Keratinocyte (primary cell): ENCODE measurements at regions not wholly inside any gene's neighbourhood (a gene's known extent, or its start where the extent isn't known, plus 50 kb on each side); places are given as distances from the start of the nearest gene placed in this dataset.

Experiments used
- DNase-seq: peaks from one replicate; pipeline ENCODE4 v3.0.0-alpha.2; 2011; ENCODE audit warnings: low read depth, missing footprints, low spot score
- FAIRE-seq: peaks from 2 replicates; lab custom pipeline; 2011; peaks lifted over from hg19 to GRCh38; lab: Jason Lieb, UNC
- H2AFZ ChIP-seq: 2 replicates; pipeline ENCODE4 v1.6.0; 2012; ENCODE audit warnings: low read length, control low read depth, inconsistent platforms; ENCODE audit not compliant: control insufficient read depth
- H3K27ac ChIP-seq: 2 replicates; pipeline ENCODE4 v1.5.1; 2011; ENCODE audit warnings: low read length; ENCODE audit not compliant: control insufficient read depth, insufficient read depth
- H3K27me3 ChIP-seq: 3 replicates; pipeline ENCODE4 v1.6.0; 2011; ENCODE audit warnings: low read length; ENCODE audit not compliant: control insufficient read depth, insufficient read depth; ENCODE audit errors: extremely low read depth
- H3K36me3 ChIP-seq, 2 experiments: 2 replicates in 1 of 2; 3 replicates in 1 of 2; pipeline ENCODE4 v1.5.1; 2011; ENCODE audit warnings: low read length in 2 of 2, mild to moderate bottlenecking in 1 of 2; ENCODE audit not compliant: control insufficient read depth in 2 of 2, insufficient read depth in 2 of 2; ENCODE audit errors: extremely low read depth in 1 of 2
- H3K4me1 ChIP-seq: 3 replicates; pipeline ENCODE4 v1.5.1; 2011; ENCODE audit warnings: low read length; ENCODE audit not compliant: control insufficient read depth, insufficient read depth; ENCODE audit errors: extremely low read depth
- H3K4me2 ChIP-seq: 3 replicates; pipeline ENCODE4 v1.6.0; 2011; ENCODE audit warnings: low read depth, low read length; ENCODE audit not compliant: control insufficient read depth, insufficient read depth; ENCODE audit errors: extremely low read depth
- H3K4me3 ChIP-seq, 3 experiments: fragments of 200-600 bp in 1 of 3; sonication (generic) in 1 of 3; 2 replicates in 2 of 3; 3 replicates in 1 of 3; pipeline ENCODE4 v1.5.1; 2011 to 2016; ENCODE audit warnings: low read length in 3 of 3, mild to moderate bottlenecking in 3 of 3, control low read depth in 2 of 3, inconsistent platforms in 1 of 3, low read depth in 1 of 3, mixed read lengths in 1 of 3, mixed run types in 1 of 3, moderate library complexity in 1 of 3; ENCODE audit not compliant: control insufficient read depth in 2 of 3, insufficient read depth in 2 of 3; ENCODE audit errors: extremely low read depth in 1 of 3
- H3K79me2 ChIP-seq: 2 replicates; pipeline ENCODE4 v1.6.0; 2012; ENCODE audit warnings: low read length; ENCODE audit not compliant: control insufficient read depth, insufficient read depth
- H3K9ac ChIP-seq: 3 replicates; pipeline ENCODE4 v1.6.0; 2011; ENCODE audit warnings: low read length; ENCODE audit not compliant: control insufficient read depth, insufficient read depth; ENCODE audit errors: extremely low read depth
- H3K9me1 ChIP-seq: 3 replicates; pipeline ENCODE4 v1.6.0; 2011; ENCODE audit warnings: low read length; ENCODE audit not compliant: control insufficient read depth, insufficient read depth; ENCODE audit errors: extremely low read depth
- H3K9me3 ChIP-seq: 2 replicates; pipeline ENCODE4 v1.5.1; 2012; ENCODE audit warnings: low read depth, low read length; ENCODE audit not compliant: control insufficient read depth
- H4K20me1 ChIP-seq: 3 replicates; pipeline ENCODE4 v1.6.0; 2011; ENCODE audit warnings: low read length; ENCODE audit not compliant: control insufficient read depth, insufficient read depth; ENCODE audit errors: extremely low read depth
- EZH2 ChIP-seq: IDR thresholded peaks from one replicate; pipeline ENCODE4 v1.6.1; 2012; ENCODE audit warnings: inconsistent platforms, mild to moderate bottlenecking, low read length, moderate library complexity
- dilution Hi-C: fragments of 300-500 bp; cut with MboI; formaldehyde crosslinking; loops from one replicate; pipeline ENCODE4 v1.7.0; 2020; ENCODE audit warnings: low sequenced_read_pairs; ENCODE audit not compliant: extremely low pct_ligation_motif_present
- TF ChIP-seq, protein P1 (sequence below), 3 experiments: IDR thresholded peaks in 1 of 3; conservative IDR thresholded peaks in 1 of 3; optimal IDR thresholded peaks in 1 of 3; 2 replicates in 2 of 3; 3 replicates in 1 of 3; pipeline versions ENCODE3 to v1.5.1; 2011; ENCODE audit warnings: low read length in 3 of 3, mild to moderate bottlenecking in 3 of 3, moderate library complexity in 2 of 3, control low read depth in 1 of 3, inconsistent platforms in 1 of 3; ENCODE audit not compliant: insufficient read depth in 2 of 3; ENCODE audit errors: extremely low read depth in 1 of 3

DNA sequence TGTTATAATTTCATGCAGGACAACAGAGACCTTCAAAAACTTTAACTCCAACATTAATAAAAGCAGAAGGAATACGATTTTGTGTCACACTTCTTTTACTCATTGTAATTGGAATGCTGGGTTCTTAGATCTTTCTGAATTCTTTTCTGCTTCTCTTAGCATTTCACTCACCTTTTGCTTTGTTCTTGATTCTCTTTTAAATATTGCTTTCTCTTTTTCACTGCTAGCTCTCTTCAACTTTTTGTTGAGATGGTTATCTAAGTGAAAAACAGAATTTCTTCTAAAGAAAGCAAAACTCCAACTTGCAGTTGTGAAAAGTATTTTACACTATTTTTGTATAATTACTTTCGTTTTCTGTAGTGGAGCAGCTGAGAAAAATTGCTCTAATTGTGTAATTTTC is 212.6 kb upstream of the KIF2A start:
- Histone ChIP-seq H3K9me1 (no peaks in the 10 kb centered on the region), H2AFZ (peak overlapping the region; percentile 56), H3K4me2 (peak overlapping the region; percentile 59), H3K27ac (no peak overlapping the region), H3K27me3 (no peaks in the 10 kb centered on the region), H4K20me1 (no peaks in the 10 kb centered on the region), H3K79me2 (no peaks in the 10 kb centered on the region), H3K4me3 (no peak overlapping the region), H3K4me1 (peaks cover 7% of the 10 kb centered on the region), H3K9ac (no peak overlapping the region), H3K36me3 (no peaks in the 10 kb centered on the region), H3K9me3 (no peaks in the 10 kb centered on the region)
- DNase-seq (no peak), FAIRE-seq (no peak)
- no peak for TF ChIP-seq EZH2
- TF ChIP-seq, protein P1, sequence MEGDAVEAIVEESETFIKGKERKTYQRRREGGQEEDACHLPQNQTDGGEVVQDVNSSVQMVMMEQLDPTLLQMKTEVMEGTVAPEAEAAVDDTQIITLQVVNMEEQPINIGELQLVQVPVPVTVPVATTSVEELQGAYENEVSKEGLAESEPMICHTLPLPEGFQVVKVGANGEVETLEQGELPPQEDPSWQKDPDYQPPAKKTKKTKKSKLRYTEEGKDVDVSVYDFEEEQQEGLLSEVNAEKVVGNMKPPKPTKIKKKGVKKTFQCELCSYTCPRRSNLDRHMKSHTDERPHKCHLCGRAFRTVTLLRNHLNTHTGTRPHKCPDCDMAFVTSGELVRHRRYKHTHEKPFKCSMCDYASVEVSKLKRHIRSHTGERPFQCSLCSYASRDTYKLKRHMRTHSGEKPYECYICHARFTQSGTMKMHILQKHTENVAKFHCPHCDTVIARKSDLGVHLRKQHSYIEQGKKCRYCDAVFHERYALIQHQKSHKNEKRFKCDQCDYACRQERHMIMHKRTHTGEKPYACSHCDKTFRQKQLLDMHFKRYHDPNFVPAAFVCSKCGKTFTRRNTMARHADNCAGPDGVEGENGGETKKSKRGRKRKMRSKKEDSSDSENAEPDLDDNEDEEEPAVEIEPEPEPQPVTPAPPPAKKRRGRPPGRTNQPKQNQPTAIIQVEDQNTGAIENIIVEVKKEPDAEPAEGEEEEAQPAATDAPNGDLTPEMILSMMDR (optimal IDR thresholded peaks at IDR 0.05 in 1 of 3, IDR thresholded peaks at IDR 0.05 in 1 of 3, conservative IDR thresholded peaks at IDR 0.05 in 1 of 3; ENCODE audit: extremely low read depth in 1 of 3, insufficient read depth in 2 of 3, low read length in 3 of 3) = no peak
- dilution Hi-C loops = no loop called here

DNA sequence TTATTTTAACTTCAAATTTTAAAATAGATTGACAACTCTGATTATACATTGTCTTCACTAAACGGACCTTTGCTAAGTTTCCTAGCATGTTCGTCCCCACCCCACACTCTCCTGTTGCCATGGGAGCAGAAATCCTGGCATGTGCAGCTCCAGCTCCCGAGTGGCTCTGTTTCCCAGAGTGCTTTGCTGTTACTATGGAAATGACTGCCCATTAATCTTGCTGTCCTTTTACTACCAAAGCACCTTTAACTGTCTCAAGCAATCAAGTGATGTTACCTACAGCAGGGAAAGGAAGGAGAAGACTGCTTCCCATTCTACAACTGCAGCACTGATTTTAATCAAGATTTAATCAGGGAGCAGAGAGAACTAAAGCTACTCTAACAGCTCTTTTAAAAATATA is 212.0 kb upstream of the KIF2A start:
- H3K27ac ChIP-seq = no peak overlapping the region
- H3K4me1 ChIP-seq = peaks cover 7% of the 10 kb centered on the region
- no peaks in the 10 kb centered on the region for H3K36me3 ChIP-seq
- no peaks in the 10 kb centered on the region for H4K20me1 ChIP-seq
- peak overlapping the region; percentile 80 for H2AFZ ChIP-seq
- no peak overlapping the region for H3K9ac ChIP-seq
- H3K4me2 ChIP-seq = peak overlapping the region; percentile 59
- no peaks in the 10 kb centered on the region for H3K9me3 ChIP-seq
- H3K27me3 ChIP-seq = no peaks in the 10 kb centered on the region
- DNase-seq (no peak), FAIRE-seq (no peak)
- dilution Hi-C loops = no loop called here
- TF ChIP-seq, protein P1 (optimal IDR thresholded peaks at IDR 0.05 in 1 of 3, IDR thresholded peaks at IDR 0.05 in 1 of 3, conservative IDR thresholded peaks at IDR 0.05 in 1 of 3; ENCODE audit: extremely low read depth in 1 of 3, insufficient read depth in 2 of 3, low read length in 3 of 3) = no peak
- TF ChIP-seq EZH2 = no peak
- no peak overlapping the region for H3K4me3 ChIP-seq
- no peaks in the 10 kb centered on the region for H3K9me1 ChIP-seq
- no peaks in the 10 kb centered on the region for H3K79me2 ChIP-seq
